Pulmonary artery endothelial cell (primary cell): ENCODE measurements at regions not wholly inside any gene's neighbourhood (a gene's known extent, or its start where the extent isn't known, plus 50 kb on each side); places are given as distances from the start of the nearest gene placed in this dataset.
"Not testable (repeated sequence)": the region's sequence is repeated elsewhere in the genome, so short reads cannot be mapped to it uniquely, and the experiment has no call there.

Source experiments
- DNase-seq: peaks from one replicate; pipeline ENCODE4 v3.0.0-alpha.2; 2011; ENCODE audit warnings: low read depth, low spot score

DNA sequence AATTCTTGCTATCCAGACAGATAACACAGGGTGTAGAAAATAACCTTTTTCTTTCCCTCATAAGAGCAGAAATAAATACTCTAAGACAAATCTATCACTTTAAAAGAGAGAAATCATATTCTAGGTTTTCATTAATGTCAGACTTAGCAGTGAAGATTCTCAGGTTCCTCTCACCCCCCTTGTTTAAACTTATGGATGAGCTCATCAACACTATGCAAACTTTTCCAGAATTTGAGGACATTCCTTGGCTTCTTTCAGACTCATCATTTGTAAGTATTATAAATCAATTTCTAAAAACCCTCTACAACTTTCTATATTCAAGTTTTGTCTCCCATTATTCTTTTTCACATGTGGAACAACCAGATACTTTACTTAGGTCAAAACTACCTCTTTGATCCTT is 374.9 kb upstream of the TRPC7 start:
- no peak for DNase-seq

- not testable (repeated sequence) for DNase-seq
These were observed 373.9 kb upstream of the TRPC7 start for GRCh38 chr5:136739271-136739670.

DNA sequence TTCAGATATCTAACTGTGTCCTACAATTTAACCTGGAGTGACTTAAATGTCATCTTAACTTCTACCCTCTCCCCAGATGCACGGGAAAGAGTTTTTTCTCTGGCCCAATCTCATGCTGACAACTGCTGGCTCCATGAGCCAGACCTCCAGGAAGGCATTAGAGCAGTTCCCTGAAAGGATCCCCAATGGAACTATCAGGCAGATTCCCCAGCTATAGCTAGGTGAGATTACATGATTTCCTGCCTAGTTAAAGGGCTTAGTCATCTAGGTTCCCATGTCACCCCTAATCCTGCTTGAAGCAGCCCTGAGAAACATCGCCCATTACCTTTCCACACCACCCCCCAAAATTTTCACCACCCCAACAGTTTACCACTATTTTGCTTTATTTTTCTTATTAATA is 373.5 kb upstream of the TRPC7 start:
- no peak for DNase-seq

DNA sequence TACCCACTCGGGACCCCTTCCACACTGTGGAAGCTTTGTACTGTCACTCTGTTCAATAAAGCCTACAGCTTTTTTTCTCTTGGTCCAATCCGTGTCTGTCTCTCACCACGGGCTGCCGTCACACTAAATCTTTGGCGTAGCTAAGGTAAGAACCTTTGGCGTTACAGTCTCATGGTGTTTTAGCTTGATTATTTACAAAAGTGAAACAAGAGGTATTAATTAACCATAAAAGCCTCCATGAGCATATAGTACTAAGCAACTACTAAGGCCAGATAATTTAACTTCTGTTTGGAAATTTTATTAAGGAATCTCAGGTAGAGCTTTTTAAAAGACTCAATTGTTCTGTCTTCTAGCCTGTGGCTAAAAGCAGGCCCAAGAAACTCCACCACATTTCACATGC is 370.7 kb upstream of the TRPC7 start:
- no peak for DNase-seq

DNA sequence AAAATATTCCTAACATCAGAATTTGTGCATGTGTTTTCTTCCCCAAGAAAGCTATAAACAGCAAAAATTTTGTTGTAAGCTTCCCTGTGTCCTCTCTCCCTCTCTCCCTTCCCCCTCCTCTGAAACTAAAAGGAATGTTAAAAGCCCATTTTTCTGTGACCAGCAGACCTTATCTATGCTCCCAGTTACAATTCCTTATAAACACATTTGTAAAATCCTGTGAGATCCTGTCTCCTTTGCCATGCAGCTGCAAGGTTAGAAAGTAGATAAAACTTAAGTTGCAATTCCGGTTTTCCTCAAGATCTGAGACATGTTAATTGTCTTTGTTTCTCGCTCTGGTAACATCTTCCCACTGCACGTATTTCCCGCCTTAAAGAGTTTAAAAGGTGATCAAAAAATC is 370.3 kb upstream of the TRPC7 start:
- not testable (repeated sequence) for DNase-seq

- no peak for DNase-seq
These were observed 369.3 kb upstream of the TRPC7 start for GRCh38 chr5:136734628-136735027.

DNA sequence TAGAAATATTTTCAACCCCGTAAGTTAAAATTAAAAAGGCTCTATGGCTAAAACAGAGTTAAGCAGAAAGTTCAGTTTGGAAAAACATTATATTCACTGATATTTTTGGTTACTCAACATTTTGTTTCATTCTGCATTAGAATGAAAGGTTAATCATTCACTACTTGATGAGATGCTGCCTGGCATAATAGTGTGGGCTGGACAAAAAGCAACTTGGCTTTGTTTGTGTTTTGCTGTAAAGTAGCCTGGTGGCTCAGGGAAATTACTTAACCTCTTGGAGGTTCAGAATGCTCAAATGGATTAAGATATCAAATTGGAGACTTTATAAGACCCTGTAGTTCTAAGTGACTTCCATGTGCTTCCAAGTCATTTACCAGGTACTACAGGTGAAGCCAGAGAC is 367.4 kb upstream of the TRPC7 start:
- no peak for DNase-seq

- DNase-seq: no peak
These were observed 366.0 kb upstream of the TRPC7 start for GRCh38 chr5:136731241-136731900.

GRCh38 chr5:136730426-136730825 is 365.1 kb upstream of the TRPC7 start:
- no peak for DNase-seq

DNA sequence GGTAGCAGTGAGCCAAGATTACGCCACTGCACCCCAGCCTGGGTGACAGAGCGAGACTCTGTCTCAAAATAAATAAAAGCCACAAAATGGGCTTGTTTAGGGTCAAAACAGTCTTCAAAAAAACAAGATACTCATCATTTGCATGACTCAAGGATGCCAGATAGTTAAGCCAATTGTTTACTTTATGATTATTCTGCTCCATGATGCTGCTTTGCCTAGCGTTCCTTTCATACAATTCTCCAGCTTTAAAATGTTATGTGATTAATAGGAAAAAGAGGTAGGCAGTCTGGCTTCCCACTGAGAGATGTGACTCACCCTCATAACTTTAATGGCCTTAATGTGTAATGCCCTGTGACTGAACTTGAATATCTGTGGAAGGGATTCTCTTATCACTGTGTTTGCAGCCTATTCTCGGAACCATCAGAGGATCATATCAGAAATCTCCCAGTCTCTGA is 364.6 kb upstream of the TRPC7 start:
- DNase-seq: no peak

DNA sequence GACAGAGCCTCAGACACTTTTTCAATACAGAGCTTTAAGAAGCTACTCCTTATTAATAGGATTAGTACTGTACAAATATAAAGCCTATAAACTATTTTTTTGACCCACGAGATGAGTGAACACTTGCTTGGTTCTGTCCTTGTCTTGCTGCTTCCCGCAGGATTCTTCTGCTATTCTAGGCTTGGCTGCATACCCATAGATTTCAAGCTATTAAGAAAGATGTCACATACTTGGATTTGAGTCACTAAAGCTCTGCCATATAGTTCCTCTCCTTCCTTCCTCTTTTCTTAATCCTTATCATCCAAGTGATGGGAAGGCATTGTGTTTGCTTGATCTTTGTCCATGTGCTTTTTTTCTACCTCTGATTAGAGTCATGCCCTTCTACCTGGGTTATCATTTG is 361.2 kb upstream of the TRPC7 start:
- no peak for DNase-seq

DNA sequence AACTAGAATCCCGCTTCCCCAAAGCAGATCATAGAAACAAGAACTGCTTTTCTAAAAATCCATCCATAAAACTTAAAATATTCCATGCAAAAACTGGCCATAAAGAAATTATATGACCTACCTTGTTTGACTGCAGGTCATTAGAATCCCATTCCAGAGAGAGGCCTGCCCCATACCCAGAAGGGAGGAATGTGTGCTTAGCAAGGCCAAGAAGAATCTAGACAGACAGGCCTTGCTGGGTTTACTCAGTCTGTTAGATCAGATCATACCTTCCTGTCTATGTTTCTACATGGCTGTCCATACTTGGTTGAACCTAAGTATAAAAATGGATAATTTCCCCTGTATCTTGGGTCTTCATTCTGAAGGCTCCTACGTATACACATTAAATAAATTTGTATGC is 358.8 kb upstream of the TRPC7 start:
- DNase-seq: no peak

DNA sequence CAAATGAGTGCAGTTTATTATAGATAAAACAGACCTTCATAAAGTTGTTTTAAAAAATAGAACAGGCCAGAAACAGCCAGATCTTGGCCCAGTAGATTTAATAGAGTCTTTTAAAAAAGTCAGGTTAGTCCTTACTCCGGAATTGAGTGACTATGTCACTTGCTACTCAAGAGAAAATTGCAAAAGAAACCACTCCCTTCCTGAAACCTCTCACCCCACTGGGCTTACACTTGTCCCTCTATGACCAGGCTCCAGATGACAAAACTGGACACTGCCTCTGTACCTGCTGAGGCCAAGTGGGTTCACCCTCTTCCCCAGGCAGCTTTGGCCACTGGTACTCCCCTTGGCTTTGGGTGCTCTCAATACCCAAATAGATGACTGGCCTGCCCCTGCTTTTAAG is 357.2 kb upstream of the TRPC7 start:
- DNase-seq: no peak

DNA sequence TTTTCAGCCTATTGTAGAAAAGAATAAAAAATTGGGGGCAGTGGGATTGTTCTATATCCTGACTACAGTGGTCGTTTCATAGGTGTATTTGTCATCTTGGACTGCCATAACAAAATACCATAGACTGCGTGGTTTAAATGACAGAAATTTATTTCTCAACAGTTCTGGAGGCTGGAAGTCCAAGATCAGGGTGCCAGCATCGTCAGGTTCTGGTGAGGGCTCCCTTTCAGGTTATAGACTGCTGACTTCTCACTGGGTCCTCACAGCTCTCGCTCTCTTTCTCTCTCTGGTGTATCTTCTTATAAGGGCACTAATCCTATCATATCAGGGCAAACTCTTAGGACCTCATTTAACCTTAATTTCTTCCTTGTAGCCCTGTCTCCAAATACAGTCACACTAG is 356.7 kb upstream of the TRPC7 start:
- DNase-seq: no peak

- no peak for DNase-seq
These were observed 355.3 kb upstream of the TRPC7 start for GRCh38 chr5:136720674-136721073.

GRCh38 chr5:136717917-136718316 is 352.6 kb upstream of the TRPC7 start:
- no peak for DNase-seq

DNA sequence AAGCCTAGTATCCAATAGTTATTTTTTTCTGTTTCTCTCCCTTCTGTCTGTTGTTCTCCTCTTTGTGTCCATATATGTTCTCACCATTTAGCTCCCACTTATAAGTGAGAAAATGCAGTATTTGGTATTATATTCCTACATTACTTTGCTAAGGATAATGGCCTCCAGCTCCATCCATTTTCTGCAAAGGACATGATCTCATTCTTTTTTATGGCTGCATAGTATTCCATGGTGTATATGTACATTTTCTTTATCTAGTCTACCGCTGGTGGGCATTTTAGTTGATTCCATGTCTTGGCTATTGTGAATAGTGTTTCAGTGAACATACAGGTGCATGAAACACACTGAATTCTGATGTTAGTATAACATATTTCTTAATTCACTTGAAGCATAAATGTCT is 348.9 kb upstream of the TRPC7 start:
- DNase-seq: no peak

- DNase-seq: no peak
These were observed 347.3 kb upstream of the TRPC7 start for GRCh38 chr5:136712628-136713027.

DNA sequence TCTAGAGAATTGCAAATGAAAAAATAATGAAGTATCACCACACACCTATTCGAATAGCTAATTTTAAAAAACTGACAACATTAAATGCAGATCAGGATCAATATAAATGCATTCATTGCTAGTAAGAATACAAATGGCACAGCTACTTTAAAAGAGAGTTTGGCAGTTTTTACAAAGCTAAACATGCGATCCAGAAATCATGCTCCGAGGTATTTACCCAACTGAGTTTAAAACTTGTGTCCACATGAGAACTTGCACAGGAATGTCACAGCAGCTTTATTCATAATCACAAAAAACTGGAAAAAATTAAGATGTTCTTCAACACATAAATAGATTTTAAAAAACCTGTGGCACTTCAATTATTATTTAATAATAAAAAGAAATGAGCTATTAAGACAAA is 345.5 kb upstream of the TRPC7 start:
- no peak for DNase-seq

DNA sequence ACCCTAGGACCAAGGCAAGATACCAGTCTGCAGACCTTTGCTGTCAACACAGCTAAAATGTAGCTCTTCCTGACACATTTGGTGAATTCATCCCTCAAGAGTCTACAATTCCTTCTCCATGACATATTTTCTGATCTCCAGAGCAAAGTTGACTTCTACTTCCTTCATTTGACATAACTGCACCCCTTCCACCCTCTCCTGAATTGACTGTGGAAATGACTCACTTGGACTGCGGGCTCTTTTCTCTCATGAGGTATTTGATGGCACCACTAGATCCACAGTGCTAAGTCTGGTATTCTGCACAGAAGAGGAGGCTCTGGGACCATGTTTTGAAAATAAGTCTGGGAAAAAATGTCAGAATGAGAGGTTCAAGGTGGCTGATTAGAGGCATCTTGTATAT is 338.4 kb upstream of the TRPC7 start:
- no peak for DNase-seq

- no peak for DNase-seq
These were observed 337.7 kb upstream of the TRPC7 start for GRCh38 chr5:136703036-136703435.

- no peak for DNase-seq
These were observed 335.8 kb upstream of the TRPC7 start for GRCh38 chr5:136701191-136701590.

GRCh38 chr5:136699651-136700050 is 334.3 kb upstream of the TRPC7 start:
- no peak for DNase-seq

DNA sequence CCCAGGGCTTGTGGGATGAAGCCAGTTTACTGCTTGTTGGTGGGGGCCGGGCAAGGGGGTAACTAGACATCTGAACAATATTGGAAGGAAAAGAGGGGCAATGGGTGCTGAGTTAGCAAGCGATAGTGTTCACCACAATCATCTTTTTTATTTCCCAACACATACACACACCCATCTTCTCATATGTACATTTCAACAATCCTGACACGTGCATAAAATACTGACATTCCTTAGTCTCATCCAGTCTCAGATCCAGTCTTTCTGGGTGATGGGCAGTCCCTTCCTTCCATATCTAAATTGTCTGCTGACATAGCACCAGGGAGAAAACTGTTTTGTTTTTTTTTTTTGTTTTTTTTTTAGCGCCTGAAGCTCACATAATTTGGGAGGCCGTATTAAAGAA is 333.6 kb upstream of the TRPC7 start:
- DNase-seq: no peak
